ENCODE measurements at regions not wholly inside any gene's neighbourhood (a gene's known extent, or its start where the extent isn't known, plus 50 kb on each side); places are given as distances from the start of the nearest gene placed in this dataset.

DNA sequence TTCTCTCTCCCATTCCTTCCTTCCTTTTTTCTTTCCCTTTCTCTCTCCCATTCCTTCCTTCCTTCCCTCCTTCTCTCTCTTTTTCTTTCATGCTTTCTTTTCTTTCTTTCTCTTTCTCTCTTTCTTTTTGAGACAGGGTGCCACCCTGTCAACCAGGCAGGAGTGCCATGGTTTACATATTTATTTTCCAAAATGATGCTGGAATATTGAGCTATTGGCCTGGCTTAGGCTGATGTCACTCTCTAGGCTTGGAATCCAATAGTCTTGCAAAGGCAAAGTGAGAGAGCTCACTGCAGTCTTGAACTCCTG, 159.1 kb downstream of the BAMBI start:
- H3K9me3 ChIP-seq (ENCODE audit: insufficient read depth, low read depth, low read length): no peaks in the 10 kb centered on the region
- no peaks in the 10 kb centered on the region for H4K20me1 ChIP-seq (ENCODE audit: insufficient read depth, low read length, poor library complexity, severe bottlenecking)
- H3K9ac ChIP-seq (ENCODE audit: low read depth, low read length, poor library complexity, severe bottlenecking): no peak overlapping the region
- no peaks in the 10 kb centered on the region for H3K36me3 ChIP-seq (ENCODE audit: insufficient read depth, low read length)
- H3K9me2 ChIP-seq (replicated peaks; ENCODE audit: low read depth, low read length): no peaks in the 10 kb centered on the region
- H3K4me2 ChIP-seq (ENCODE audit: low read depth, low read length, poor library complexity, severe bottlenecking): no peak overlapping the region
- TF ChIP-seq, protein P1, sequence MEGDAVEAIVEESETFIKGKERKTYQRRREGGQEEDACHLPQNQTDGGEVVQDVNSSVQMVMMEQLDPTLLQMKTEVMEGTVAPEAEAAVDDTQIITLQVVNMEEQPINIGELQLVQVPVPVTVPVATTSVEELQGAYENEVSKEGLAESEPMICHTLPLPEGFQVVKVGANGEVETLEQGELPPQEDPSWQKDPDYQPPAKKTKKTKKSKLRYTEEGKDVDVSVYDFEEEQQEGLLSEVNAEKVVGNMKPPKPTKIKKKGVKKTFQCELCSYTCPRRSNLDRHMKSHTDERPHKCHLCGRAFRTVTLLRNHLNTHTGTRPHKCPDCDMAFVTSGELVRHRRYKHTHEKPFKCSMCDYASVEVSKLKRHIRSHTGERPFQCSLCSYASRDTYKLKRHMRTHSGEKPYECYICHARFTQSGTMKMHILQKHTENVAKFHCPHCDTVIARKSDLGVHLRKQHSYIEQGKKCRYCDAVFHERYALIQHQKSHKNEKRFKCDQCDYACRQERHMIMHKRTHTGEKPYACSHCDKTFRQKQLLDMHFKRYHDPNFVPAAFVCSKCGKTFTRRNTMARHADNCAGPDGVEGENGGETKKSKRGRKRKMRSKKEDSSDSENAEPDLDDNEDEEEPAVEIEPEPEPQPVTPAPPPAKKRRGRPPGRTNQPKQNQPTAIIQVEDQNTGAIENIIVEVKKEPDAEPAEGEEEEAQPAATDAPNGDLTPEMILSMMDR (conservative IDR thresholded peaks at IDR 0.05; ENCODE audit: low read length): no peak
- TF ChIP-seq EZH2phosphoT487 (IDR thresholded peaks at IDR 0.05; ENCODE audit: borderline replicate concordance): no peak
- H3K27me3 ChIP-seq (ENCODE audit: insufficient read depth, low read length, poor library complexity, severe bottlenecking): no peaks in the 10 kb centered on the region
- no peak overlapping the region for H2AFZ ChIP-seq (ENCODE audit: low read length)
- no peaks in the 10 kb centered on the region for H3F3A ChIP-seq (ENCODE audit: low read depth)
- no peaks in the 10 kb centered on the region for H3K79me2 ChIP-seq (ENCODE audit: insufficient read depth, low read length)
- no peaks in the 10 kb centered on the region for H3K4me1 ChIP-seq (ENCODE audit: insufficient read depth, low read length, poor library complexity, severe bottlenecking)
- no peak overlapping the region for H3K4me3 ChIP-seq (ENCODE audit: low read length, poor library complexity, severe bottlenecking)

DNA sequence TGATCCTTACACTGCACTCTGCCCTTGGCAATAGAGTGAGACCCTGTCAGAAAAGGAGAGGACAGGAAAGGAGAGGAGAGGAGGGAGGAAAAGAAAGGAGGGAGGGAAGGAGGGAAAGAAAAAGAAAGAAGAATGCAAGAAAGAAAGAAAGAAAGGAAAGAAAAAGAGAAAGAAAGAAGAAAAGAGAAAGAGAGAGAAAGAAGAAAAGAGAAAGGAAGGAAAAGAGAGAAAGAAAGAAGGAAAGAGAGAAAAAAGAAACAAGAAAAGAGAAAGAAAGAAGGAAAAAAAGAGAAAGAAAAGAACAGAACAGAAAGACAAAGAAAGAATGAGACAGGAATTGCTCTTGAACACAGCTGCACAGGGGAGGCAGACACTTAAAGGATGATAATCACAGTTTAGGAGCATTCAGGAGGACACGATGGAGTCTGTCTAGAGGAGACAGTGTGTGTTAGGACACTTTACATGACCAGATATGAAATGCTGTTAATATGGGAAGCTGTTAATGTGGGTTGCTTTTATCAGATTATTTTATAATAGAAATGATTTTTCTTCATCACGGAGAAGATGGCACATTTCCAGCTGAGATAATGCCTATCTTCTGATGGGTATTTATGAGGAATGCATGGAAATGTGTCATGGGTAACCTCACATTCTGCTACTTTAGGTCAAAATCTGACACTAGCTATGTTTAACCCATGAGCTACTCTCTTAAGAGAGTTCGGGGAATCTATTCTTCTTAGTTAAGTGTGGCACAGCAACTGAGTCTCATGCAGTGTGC, 160.5 kb downstream of the BAMBI start:
- Histone ChIP-seq H3K36me3 (ENCODE audit: insufficient read depth, low read length) (no peaks in the 10 kb centered on the region), H3F3A (ENCODE audit: low read depth) (no peaks in the 10 kb centered on the region), H2AFZ (ENCODE audit: low read length) (no peak overlapping the region), H3K4me1 (ENCODE audit: insufficient read depth, low read length, poor library complexity, severe bottlenecking) (no peaks in the 10 kb centered on the region), H3K27me3 (ENCODE audit: insufficient read depth, low read length, poor library complexity, severe bottlenecking) (no peaks in the 10 kb centered on the region), H3K9me3 (ENCODE audit: insufficient read depth, low read depth, low read length) (no peaks in the 10 kb centered on the region), H4K20me1 (ENCODE audit: insufficient read depth, low read length, poor library complexity, severe bottlenecking) (no peaks in the 10 kb centered on the region), H3K4me3 (ENCODE audit: low read length, poor library complexity, severe bottlenecking) (no peak overlapping the region), H3K4me2 (ENCODE audit: low read depth, low read length, poor library complexity, severe bottlenecking) (no peak overlapping the region), H3K9me2 (replicated peaks; ENCODE audit: low read depth, low read length) (no peaks in the 10 kb centered on the region), H3K79me2 (ENCODE audit: insufficient read depth, low read length) (no peaks in the 10 kb centered on the region), H3K9ac (ENCODE audit: low read depth, low read length, poor library complexity, severe bottlenecking) (no peak overlapping the region)
- TF ChIP-seq EZH2phosphoT487 (IDR thresholded peaks at IDR 0.05; ENCODE audit: borderline replicate concordance): no peak
- TF ChIP-seq, protein P1 (conservative IDR thresholded peaks at IDR 0.05; ENCODE audit: low read length): no peak

- Histone ChIP-seq H3K79me2 (ENCODE audit: insufficient read depth, low read length) (no peaks in the 10 kb centered on the region), H3K4me3 (ENCODE audit: low read length, poor library complexity, severe bottlenecking) (no peak overlapping the region), H3K9ac (ENCODE audit: low read depth, low read length, poor library complexity, severe bottlenecking) (no peak overlapping the region), H3K36me3 (ENCODE audit: insufficient read depth, low read length) (no peaks in the 10 kb centered on the region), H3F3A (ENCODE audit: low read depth) (no peaks in the 10 kb centered on the region), H4K20me1 (ENCODE audit: insufficient read depth, low read length, poor library complexity, severe bottlenecking) (no peaks in the 10 kb centered on the region), H2AFZ (ENCODE audit: low read length) (no peak overlapping the region), H3K27me3 (ENCODE audit: insufficient read depth, low read length, poor library complexity, severe bottlenecking) (no peaks in the 10 kb centered on the region), H3K9me2 (replicated peaks; ENCODE audit: low read depth, low read length) (no peaks in the 10 kb centered on the region), H3K4me2 (ENCODE audit: low read depth, low read length, poor library complexity, severe bottlenecking) (no peak overlapping the region), H3K9me3 (ENCODE audit: insufficient read depth, low read depth, low read length) (no peaks in the 10 kb centered on the region), H3K4me1 (ENCODE audit: insufficient read depth, low read length, poor library complexity, severe bottlenecking) (no peaks in the 10 kb centered on the region)
- TF ChIP-seq EZH2phosphoT487 (IDR thresholded peaks at IDR 0.05; ENCODE audit: borderline replicate concordance): no peak
- TF ChIP-seq, protein P1 (conservative IDR thresholded peaks at IDR 0.05; ENCODE audit: low read length): no peak
Measured at GRCh38 chr10:28838908-28839307, 161.6 kb downstream of the BAMBI start.

All from Loucy (cell line).